ENCODE measurements at regions not wholly inside any gene's neighbourhood (a gene's known extent, or its start where the extent isn't known, plus 50 kb on each side); places are given as distances from the start of the nearest gene placed in this dataset.

GRCh38 chr13:69423844-69424243, 683.8 kb upstream of the ATXN8OS start (continued):
- no peak for TF ChIP-seq ZNF704 (tag by site-specific recombination; IDR thresholded peaks at IDR 0.05)
- TF ChIP-seq ZBTB10 (tag by site-specific recombination; IDR thresholded peaks at IDR 0.05) = no peak

- no peak overlapping the region for H3K4me3 ChIP-seq (ENCODE audit: low read depth, low read length)
- no peaks in the 10 kb centered on the region for H3K9me3 ChIP-seq (ENCODE audit: control insufficient read depth, insufficient read depth, low read depth, low read length)
- no peaks in the 10 kb centered on the region for H3K36me3 ChIP-seq (ENCODE audit: control insufficient read depth in 2 of 2, insufficient read depth in 1 of 2, low read length in 2 of 2)
- POLR2A ChIA-PET = no interaction called here
- no peak for TF ChIP-seq ZNF146 (tag by site-specific recombination; IDR thresholded peaks at IDR 0.05)
- TF ChIP-seq PRDM2 (tag by site-specific recombination; IDR thresholded peaks at IDR 0.05; ENCODE audit: borderline replicate concordance) = no peak
- TF ChIP-seq HOXC10 (CRISPR knock-in tag; IDR thresholded peaks at IDR 0.05) = no peak
- no peak for TF ChIP-seq ZNF670 (tag by site-specific recombination; IDR thresholded peaks at IDR 0.05; ENCODE audit: low read depth)
- no peak for TF ChIP-seq BCL6B (tag by site-specific recombination; IDR thresholded peaks at IDR 0.05)
- TF ChIP-seq ZXDB (tag by site-specific recombination; IDR thresholded peaks at IDR 0.05) = no peak
- TF ChIP-seq ZNF341 (tag by site-specific recombination; IDR thresholded peaks at IDR 0.05; ENCODE audit: low read depth) = no peak
- TF ChIP-seq ZBTB21 (tag by site-specific recombination; IDR thresholded peaks at IDR 0.05) = no peak
- no peak for TF ChIP-seq ZNF274 (IDR thresholded peaks at IDR 0.05; ENCODE audit: low read length)
- no peak for TF ChIP-seq ZNF274 (tag by site-specific recombination; IDR thresholded peaks at IDR 0.05; ENCODE audit: borderline replicate concordance)
- TF ChIP-seq AEBP2 (tag by site-specific recombination; IDR thresholded peaks at IDR 0.05; ENCODE audit: borderline replicate concordance) = no peak
- TF ChIP-seq ZNF114 (tag by site-specific recombination; IDR thresholded peaks at IDR 0.05) = no peak
- TF ChIP-seq ZNF394 (tag by site-specific recombination; IDR thresholded peaks at IDR 0.05; ENCODE audit: borderline replicate concordance) = no peak
- no peak for TF ChIP-seq RBAK (tag by site-specific recombination; IDR thresholded peaks at IDR 0.05)
- no peak for TF ChIP-seq ZNF398 (tag by site-specific recombination; IDR thresholded peaks at IDR 0.05)
- no peak for TF ChIP-seq ZNF596 (tag by site-specific recombination; IDR thresholded peaks at IDR 0.05)
- no peak for TF ChIP-seq ZNF391 (tag by site-specific recombination; IDR thresholded peaks at IDR 0.05; ENCODE audit: borderline replicate concordance, low read depth)
- no peak for TF ChIP-seq ZNF292 (tag by site-specific recombination; IDR thresholded peaks at IDR 0.05; ENCODE audit: borderline replicate concordance, low read depth)
- CTCF ChIA-PET = no interaction called here
- H3K27ac ChIP-seq (ENCODE audit: extremely low read depth, low read depth, low read length) = no peak overlapping the region
- no peaks in the 10 kb centered on the region for H3K4me1 ChIP-seq (ENCODE audit: control insufficient read depth, insufficient read depth, low read length)
Observed at GRCh38 chr13:69418319-69418718, 689.3 kb upstream of the ATXN8OS start.
